Right lobe of liver (tissue), 6 donors: ENCODE measurements at regions not wholly inside any gene's neighbourhood (a gene's known extent, or its start where the extent isn't known, plus 50 kb on each side); places are given as distances from the start of the nearest gene placed in this dataset.
"Not testable (repeated sequence)": the region's sequence is repeated elsewhere in the genome, so short reads cannot be mapped to it uniquely, and the experiment has no call there.

ENCODE experiments used
- ATAC-seq, 4 donors: fragments of 200-7000 bp; cut with Tn5 transposase; one replicate each; pipeline ENCODE4 v1.9.1; 2020; ENCODE audit warnings: mild to moderate bottlenecking in 4 of 4, moderate library complexity in 4 of 4
- DNase-seq, 3 donors: peaks; one replicate each; pipeline ENCODE4 v3.0.0-alpha.2; 2020
- H3K27ac ChIP-seq, 3 donors: fragments of 200-600 bp; one replicate each; pipeline ENCODE4 v1.8.0; 2022
- H3K27me3 ChIP-seq, 2 donors: fragments of 200-600 bp; one replicate each; pipeline ENCODE4 v1.8.0; 2022
- H3K36me3 ChIP-seq, 4 donors: fragments of 200-600 bp; sonication (generic) in 1 of 4; one replicate each; pipeline versions ENCODE4 v1.5.1 to v1.8.0; 2017 to 2022; ENCODE audit warnings: control low read depth in 1 of 4
- H3K4me1 ChIP-seq, 4 donors: fragments of 200-600 bp; sonication (generic) in 1 of 4; one replicate each; pipeline versions ENCODE4 v1.5.1 to v1.8.0; 2017 to 2022; ENCODE audit warnings: control low read depth in 1 of 4
- H3K4me3 ChIP-seq, 3 donors: fragments of 200-600 bp; one replicate each; pipeline ENCODE4 v1.8.0; 2022
- H3K9me3 ChIP-seq, 4 donors: fragments of 200-600 bp; sonication (generic) in 1 of 4; one replicate each; pipeline versions ENCODE4 v1.5.1 to v1.8.0; 2017 to 2022; ENCODE audit warnings: control low read depth in 1 of 4
- CTCF ChIP-seq, 4 donors: fragments of 200-600 bp in 3 of 4; fragments of 450-650 bp in 1 of 4; IDR thresholded peaks; one replicate each; pipeline versions ENCODE4 v1.5.1 to v1.8.0; 2016 to 2022; ENCODE audit warnings: antibody characterized with exemption in 4 of 4, mild to moderate bottlenecking in 2 of 4
- POLR2A ChIP-seq: fragments of 450-650 bp; IDR thresholded peaks from one replicate; pipeline ENCODE4 v1.6.1; 2017; ENCODE audit warnings: antibody characterized with exemption, mild to moderate bottlenecking
- WGBS: methylation state at CpG from one replicate; pipeline ENCODE4 v1.1.6; 2018; ENCODE audit warnings: low coverage, low lambda C conversion rate; ENCODE audit not compliant: insufficient coverage; ENCODE audit errors: missing lambda C conversion rate; 5-methylcytosine and 5-hydroxymethylcytosine counted together
- intact Hi-C, 2 donors: fragments of 100-400 bp; cut with DNase I; formaldehyde crosslinking; loops; one replicate each; pipeline versions ENCODE4 v1.11.2 to v1.14.1; 2022
- donor health status: DM: no; HTN: yes; CAD: no.
- donor health status: DM: no; HTN: no; CAD: no.
- donor health status: DM: no; HTN: no; CAD: no.
- donor health status: DM: no; HTN: yes; CAD: no.
- donor health status: DM: no; HTN: yes; CAD: no.

- ATAC-seq (no peak), DNase-seq (no peak)
- no peak overlapping the region for H3K27ac ChIP-seq
- intact Hi-C loops: no loop called here
- H3K4me1 ChIP-seq: no peaks in the 10 kb centered on the region
- H3K9me3 ChIP-seq: no peaks in the 10 kb centered on the region
- 71% methylated on average over 2 of the region's 2 CpGs for WGBS
- TF ChIP-seq CTCF (IDR thresholded peaks at IDR 0.05): no peak
- no peak for TF ChIP-seq POLR2A
- no peaks in the 10 kb centered on the region for H3K27me3 ChIP-seq
- H3K36me3 ChIP-seq: no peaks in the 10 kb centered on the region
- H3K4me3 ChIP-seq: no peak overlapping the region
Observed at GRCh38 chr6:68211242-68211795, 423.8 kb upstream of the ADGRB3 start.

GRCh38 chr6:68207612-68208011 lies 427.5 kb upstream of the ADGRB3 start:
- DNase-seq, H3K27me3 ChIP-seq, ATAC-seq, H3K36me3 ChIP-seq, H3K9me3 ChIP-seq, H3K27ac ChIP-seq, intact Hi-C loops, H3K4me1 ChIP-seq, H3K4me3 ChIP-seq: not testable (repeated sequence)

- Histone ChIP-seq H3K4me3 (no peak overlapping the region), H3K27ac (no peak overlapping the region), H3K9me3 (peaks cover 0 to 2% (median 0%) of the 10 kb centered on the region in 4 donors), H3K27me3 (no peaks in the 10 kb centered on the region), H3K4me1 (no peaks in the 10 kb centered on the region), H3K36me3 (no peaks in the 10 kb centered on the region)
- intact Hi-C loops: no loop called here
- ATAC-seq (no peak), DNase-seq (no peak)
- TF ChIP-seq CTCF (IDR thresholded peaks at IDR 0.05): no peak
- TF ChIP-seq POLR2A: no peak
Observed at GRCh38 chr6:68200929-68201328, 434.2 kb upstream of the ADGRB3 start.

GRCh38 chr6:68197356-68197755 lies 437.7 kb upstream of the ADGRB3 start:
- 38% methylated on average over 1 of the region's 1 CpG for WGBS
- no peaks in the 10 kb centered on the region for H3K36me3 ChIP-seq
- no peak overlapping the region for H3K4me3 ChIP-seq
- no peaks in the 10 kb centered on the region for H3K27me3 ChIP-seq
- ATAC-seq (no peak), DNase-seq (no peak)
- no peak overlapping the region for H3K27ac ChIP-seq
- TF ChIP-seq CTCF (IDR thresholded peaks at IDR 0.05): no peak
- no peak for TF ChIP-seq POLR2A
- peaks cover 0 to 2% (median 0%) of the 10 kb centered on the region in 4 donors for H3K9me3 ChIP-seq
- peaks cover 0 to under 1% (median 0%) of the 10 kb centered on the region in 4 donors for H3K4me1 ChIP-seq
- intact Hi-C loops: no loop called here

- Histone ChIP-seq H3K4me1 (peaks cover 0 to 3% (median 0%) of the 10 kb centered on the region in 4 donors), H3K9me3 (peaks cover 0 to 2% (median 0%) of the 10 kb centered on the region in 4 donors), H3K27ac (no peak overlapping the region), H3K27me3 (no peaks in the 10 kb centered on the region), H3K36me3 (no peaks in the 10 kb centered on the region), H3K4me3 (no peak overlapping the region)
- intact Hi-C loops: no loop called here
- no peak for TF ChIP-seq POLR2A
- TF ChIP-seq CTCF (IDR thresholded peaks at IDR 0.05): peak in 2 of 4 donors; percentile 4 to 11
- WGBS: 6% methylated on average over 3 of the region's 3 CpGs
- no peak for DNase-seq
- peak in 1 of 4 donors; percentile 25 for ATAC-seq
Observed at GRCh38 chr6:68196645-68197044, 438.4 kb upstream of the ADGRB3 start.

GRCh38 chr6:68195753-68196152 lies 439.3 kb upstream of the ADGRB3 start:
- H3K4me3 ChIP-seq, H3K4me1 ChIP-seq, H3K27me3 ChIP-seq, DNase-seq, intact Hi-C loops, H3K9me3 ChIP-seq, H3K27ac ChIP-seq, H3K36me3 ChIP-seq, ATAC-seq: not testable (repeated sequence)
- WGBS: 50% methylated on average over 2 of the region's 2 CpGs
